Mesodermal cell (in vitro differentiated cells): ENCODE measurements at regions not wholly inside any gene's neighbourhood (a gene's known extent, or its start where the extent isn't known, plus 50 kb on each side); places are given as distances from the start of the nearest gene placed in this dataset.

ENCODE experiments used
- H3K27ac ChIP-seq: 2 replicates; pipeline ENCODE4 v1.7.0; 2013; ENCODE audit warnings: mild to moderate bottlenecking, low read depth, low read length, moderate library complexity; ENCODE audit not compliant: severe bottlenecking
- H3K36me3 ChIP-seq: 2 replicates; pipeline ENCODE4 v1.7.1; 2013; ENCODE audit warnings: mild to moderate bottlenecking, low read length, moderate library complexity; ENCODE audit not compliant: control insufficient read depth, insufficient read depth
- H3K4me1 ChIP-seq: one replicate; pipeline ENCODE4 v1.7.1; 2013; ENCODE audit warnings: mild to moderate bottlenecking, low read length; ENCODE audit not compliant: insufficient read depth, control insufficient read depth, poor library complexity, severe bottlenecking
- H3K4me3 ChIP-seq: 2 replicates; pipeline ENCODE4 v1.7.0; 2013; ENCODE audit warnings: low read length, control low read depth, mild to moderate bottlenecking; ENCODE audit not compliant: insufficient read depth, poor library complexity, severe bottlenecking; ENCODE audit errors: extremely low read depth
- H3K9me3 ChIP-seq: 2 replicates; pipeline ENCODE4 v1.7.1; 2013; ENCODE audit warnings: mild to moderate bottlenecking, low read length, moderate library complexity; ENCODE audit not compliant: control insufficient read depth
- WGBS, 2 experiments: methylation state at CpG; one replicate each; pipeline ENCODE4 v1.1.5; 2013; ENCODE audit warnings: missing lambda C conversion rate in 2 of 2; ENCODE audit not compliant: insufficient coverage in 2 of 2; 5-methylcytosine and 5-hydroxymethylcytosine counted together

DNA sequence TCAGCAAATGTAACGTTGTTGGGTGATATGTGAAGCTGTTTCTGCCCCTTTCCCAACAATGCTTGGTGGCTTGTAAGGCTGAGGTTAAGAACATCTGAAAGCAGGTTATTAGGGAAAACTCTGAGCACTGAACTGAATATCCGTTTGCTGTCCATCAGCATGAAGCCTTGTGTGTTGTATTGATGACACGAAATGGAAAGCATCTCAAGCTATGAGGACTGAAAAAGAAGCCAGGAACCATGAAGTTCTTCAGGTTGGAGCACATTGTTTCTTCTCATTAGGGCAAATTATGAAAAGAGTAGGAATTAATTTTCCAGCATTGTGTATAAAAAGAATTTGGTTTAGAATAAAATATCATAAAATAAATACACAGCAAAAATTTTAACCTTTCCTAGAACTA, 106.8 kb downstream of the IZUMO3 start:
- Histone ChIP-seq H3K27ac (no peak overlapping the region), H3K4me1 (peaks cover 3% of the 10 kb centered on the region), H3K36me3 (no peaks in the 10 kb centered on the region), H3K9me3 (no peaks in the 10 kb centered on the region), H3K4me3 (no peak overlapping the region)
- 90 to 93% methylated on average over 3 of the region's 3 CpGs for WGBS, 2 experiments

DNA sequence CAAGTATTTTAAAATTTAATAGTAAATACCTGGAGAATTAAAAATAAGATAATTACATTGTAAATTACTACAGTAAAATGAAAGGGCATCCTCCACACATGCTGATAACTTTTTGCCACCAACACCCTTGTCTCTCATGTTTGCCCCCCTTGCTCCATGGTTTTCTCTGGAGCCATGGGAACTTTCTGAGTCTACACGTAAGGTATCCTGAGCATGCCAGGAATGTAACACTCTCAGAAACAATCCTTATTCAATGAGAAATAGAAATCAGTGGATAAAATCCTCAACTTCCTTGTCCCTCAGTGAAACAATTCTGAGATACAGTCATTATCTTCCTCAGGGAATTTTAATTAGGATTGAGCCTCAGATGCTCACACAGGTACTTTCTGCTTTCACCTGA, 108.9 kb downstream of the IZUMO3 start:
- Histone ChIP-seq H3K4me3 (no peak overlapping the region), H3K9me3 (no peaks in the 10 kb centered on the region), H3K27ac (peak overlapping the region; percentile 55), H3K4me1 (peaks cover 3% of the 10 kb centered on the region), H3K36me3 (no peaks in the 10 kb centered on the region)
- WGBS, 2 experiments = 75% methylated on average over 1 of the region's 1 CpG; no CpG with 5 or more reads in 1 of the 2 experiments

DNA sequence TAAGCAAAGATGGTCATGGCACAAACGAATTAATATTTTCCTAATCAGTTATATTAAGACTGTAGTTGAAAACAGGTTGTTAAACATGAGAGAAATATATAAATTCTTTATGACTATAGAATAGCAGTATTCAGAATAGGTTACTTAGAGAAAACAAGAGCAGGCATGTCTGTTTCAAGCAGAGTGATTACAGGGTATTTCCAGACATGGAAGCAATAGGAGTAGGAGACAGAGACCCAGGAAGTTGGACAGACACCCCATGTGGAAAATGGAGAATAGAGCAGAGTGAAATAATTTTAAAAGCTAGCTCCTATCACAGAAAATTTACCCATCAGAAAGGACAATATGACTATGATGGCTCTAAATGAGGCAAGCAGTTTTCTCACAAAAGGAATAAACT, 111.5 kb downstream of the IZUMO3 start:
- no peak overlapping the region for H3K27ac ChIP-seq
- peaks cover 3% of the 10 kb centered on the region for H3K4me1 ChIP-seq
- no peaks in the 10 kb centered on the region for H3K9me3 ChIP-seq
- H3K4me3 ChIP-seq = no peak overlapping the region
- no CpG with 5 or more reads among the region's 1 CpG for WGBS, 2 experiments
- no peaks in the 10 kb centered on the region for H3K36me3 ChIP-seq

DNA sequence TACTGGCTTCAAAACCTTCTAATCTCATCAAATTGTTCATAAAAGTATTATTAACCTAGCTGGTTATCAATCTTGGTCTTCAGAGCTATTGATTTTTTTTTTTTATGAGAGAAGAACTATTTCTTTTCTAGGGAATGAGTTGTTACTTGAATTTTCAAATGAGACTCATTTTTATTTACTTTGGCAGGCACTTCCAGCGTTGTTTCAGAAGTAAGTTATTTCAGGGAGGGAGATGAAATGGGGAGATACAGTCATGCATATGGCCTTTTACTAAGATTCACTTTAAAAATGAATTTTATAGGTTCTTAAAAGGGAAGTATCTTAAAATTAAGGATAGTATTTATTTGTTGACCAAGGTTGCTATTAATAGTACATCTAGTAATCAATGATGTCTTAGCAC, 129.6 kb downstream of the IZUMO3 start:
- WGBS, 2 experiments = 100% methylated on average over 1 of the region's 1 CpG; no CpG with 5 or more reads in 1 of the 2 experiments
- Histone ChIP-seq H3K36me3 (no peaks in the 10 kb centered on the region), H3K27ac (no peak overlapping the region), H3K9me3 (no peaks in the 10 kb centered on the region), H3K4me1 (no peaks in the 10 kb centered on the region), H3K4me3 (no peak overlapping the region)

DNA sequence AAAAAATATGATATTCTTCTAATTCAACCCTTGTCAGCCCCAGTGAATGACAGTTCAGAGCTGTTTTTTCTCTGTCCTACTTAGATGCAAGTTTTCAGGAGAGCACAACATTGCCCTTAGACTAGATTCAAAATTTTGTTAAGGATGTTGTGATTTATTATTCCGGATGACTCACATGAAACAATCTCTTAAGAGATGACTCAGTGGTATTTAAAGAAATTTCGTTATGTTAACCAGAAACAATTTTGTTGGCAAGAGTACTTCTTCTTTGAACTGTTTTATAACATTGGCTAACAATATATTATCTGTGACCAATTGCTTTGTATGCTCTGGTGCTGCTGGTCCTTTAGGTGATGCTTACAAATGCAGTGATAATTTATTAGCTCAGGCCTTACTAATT, 132.0 kb downstream of the IZUMO3 start:
- Histone ChIP-seq H3K9me3 (no peaks in the 10 kb centered on the region), H3K36me3 (no peaks in the 10 kb centered on the region), H3K4me3 (no peak overlapping the region), H3K27ac (no peak overlapping the region), H3K4me1 (no peaks in the 10 kb centered on the region)
- 70 to 100% methylated on average over 1 to 2 of the region's 2 CpGs for WGBS, 2 experiments

DNA sequence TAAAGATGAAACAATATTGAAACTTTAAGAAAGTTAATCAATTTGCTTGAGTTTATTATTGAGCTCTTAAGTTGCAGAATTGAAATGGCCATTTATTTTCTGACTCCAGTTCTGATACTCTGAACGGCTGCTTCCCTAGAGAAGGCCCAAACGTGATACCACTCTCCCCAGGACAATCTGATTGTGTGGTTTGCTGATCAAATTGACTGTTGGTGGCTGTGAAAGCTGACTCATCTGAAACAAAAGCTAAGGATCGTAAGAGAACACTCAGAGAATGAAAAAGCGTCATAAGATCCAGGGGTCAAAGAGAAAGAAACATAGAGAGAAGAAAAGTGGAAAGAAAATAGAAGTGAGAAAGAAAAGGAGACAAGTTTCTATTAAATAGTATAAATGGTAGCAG, 147.2 kb downstream of the IZUMO3 start:
- H3K9me3 ChIP-seq = no peaks in the 10 kb centered on the region
- H3K4me3 ChIP-seq = no peak overlapping the region
- H3K36me3 ChIP-seq = no peaks in the 10 kb centered on the region
- WGBS, 2 experiments = 70 to 77% methylated on average over 2 of the region's 4 CpGs
- H3K27ac ChIP-seq = no peak overlapping the region
- no peaks in the 10 kb centered on the region for H3K4me1 ChIP-seq

DNA sequence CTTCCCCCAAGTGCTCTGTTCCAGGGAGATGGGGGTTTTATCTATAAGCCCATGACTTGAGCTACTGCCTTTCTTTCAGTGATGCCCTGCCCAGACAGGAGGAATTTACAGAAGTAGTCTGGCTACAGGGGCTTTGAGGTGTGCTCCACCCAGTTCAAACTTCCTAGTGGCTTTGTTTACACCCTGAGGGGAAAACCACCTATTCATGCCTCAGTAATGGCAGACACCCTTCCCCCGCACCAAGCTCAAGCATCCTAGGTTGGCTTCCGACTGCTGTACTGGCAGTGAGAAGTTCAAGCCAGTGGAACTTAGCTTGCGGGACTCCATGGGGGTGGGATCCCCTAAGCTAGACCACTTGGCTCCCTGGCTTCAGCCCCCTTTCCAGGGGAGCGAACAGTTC, 154.6 kb downstream of the IZUMO3 start:
- Histone ChIP-seq H3K27ac (no peak overlapping the region), H3K9me3 (no peaks in the 10 kb centered on the region), H3K4me1 (no peaks in the 10 kb centered on the region), H3K36me3 (no peaks in the 10 kb centered on the region), H3K4me3 (no peak overlapping the region)
- 86 to 93% methylated on average over 2 to 4 of the region's 4 CpGs for WGBS, 2 experiments

DNA sequence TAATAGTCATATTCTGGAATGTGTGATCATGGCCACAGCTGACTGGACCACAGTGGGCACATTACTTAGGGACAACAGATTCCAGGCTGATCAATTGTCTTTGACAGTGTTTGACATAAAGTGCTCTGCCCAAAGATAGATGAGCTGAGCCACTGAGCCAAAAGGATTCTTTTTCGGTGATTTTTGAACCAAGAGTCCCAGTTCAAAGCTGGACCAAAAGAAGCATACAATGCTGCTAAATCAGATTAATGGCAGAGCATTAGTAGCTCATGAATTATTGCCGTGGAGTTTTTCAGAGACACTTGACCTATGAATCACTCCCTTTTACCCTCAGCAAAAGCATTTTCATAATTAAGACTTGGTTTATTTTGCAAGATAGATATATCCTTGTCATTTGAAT, 160.6 kb downstream of the IZUMO3 start:
- Histone ChIP-seq H3K4me1 (no peaks in the 10 kb centered on the region), H3K36me3 (no peaks in the 10 kb centered on the region), H3K27ac (no peak overlapping the region), H3K4me3 (no peak overlapping the region), H3K9me3 (no peaks in the 10 kb centered on the region)
- whole genome bisulfite sequencing, 2 experiments = 83 to 91% methylated on average over 1 of the region's 2 CpGs

DNA sequence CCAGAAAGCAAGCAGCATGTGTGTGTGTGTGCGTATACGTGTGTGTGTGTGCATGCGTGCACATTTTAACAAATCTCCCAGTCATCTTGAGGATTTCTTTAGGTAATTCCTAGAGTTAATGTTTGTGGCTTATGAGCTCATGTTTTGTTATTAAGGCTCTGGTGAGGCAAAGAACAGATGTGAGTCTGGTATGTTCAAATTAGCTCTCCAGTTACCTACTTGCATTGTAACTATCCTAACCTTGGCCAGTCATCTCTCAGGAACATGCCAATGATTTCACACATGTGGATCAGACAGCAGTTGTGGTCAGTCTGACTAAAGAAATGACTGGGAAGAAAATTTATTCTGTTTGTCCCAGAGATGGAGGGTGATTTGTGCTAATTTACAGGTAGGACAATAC, 163.1 kb downstream of the IZUMO3 start:
- no peaks in the 10 kb centered on the region for H3K36me3 ChIP-seq
- H3K27ac ChIP-seq = no peak overlapping the region
- H3K4me1 ChIP-seq = no peaks in the 10 kb centered on the region
- no peak overlapping the region for H3K4me3 ChIP-seq
- no CpG with 5 or more reads among the region's 3 CpGs for whole genome bisulfite sequencing, 2 experiments
- no peaks in the 10 kb centered on the region for H3K9me3 ChIP-seq

DNA sequence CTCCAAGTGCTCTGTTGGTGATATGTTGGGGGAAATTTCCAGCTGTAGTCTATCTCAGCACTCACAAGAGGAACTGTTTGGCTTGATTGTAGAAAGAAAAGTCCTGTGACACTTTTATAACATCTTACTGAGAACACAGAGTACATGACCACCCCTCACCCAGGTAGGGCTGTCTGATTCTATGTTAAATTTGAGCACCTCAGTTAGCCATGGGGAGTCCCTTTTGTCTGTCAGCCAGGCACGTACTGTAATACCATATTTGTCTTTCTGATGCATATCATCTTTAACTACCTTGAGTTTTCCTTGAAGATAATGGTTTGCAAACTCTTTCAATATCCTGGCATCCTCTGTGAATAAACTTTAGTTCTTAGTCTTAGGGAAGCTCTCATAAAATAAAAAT, 164.5 kb downstream of the IZUMO3 start:
- no peaks in the 10 kb centered on the region for H3K36me3 ChIP-seq
- H3K4me3 ChIP-seq = no peak overlapping the region
- peaks cover 4% of the 10 kb centered on the region for H3K9me3 ChIP-seq
- no peak overlapping the region for H3K27ac ChIP-seq
- WGBS, 2 experiments = no CpG with 5 or more reads among the region's 1 CpG
- no peaks in the 10 kb centered on the region for H3K4me1 ChIP-seq

DNA sequence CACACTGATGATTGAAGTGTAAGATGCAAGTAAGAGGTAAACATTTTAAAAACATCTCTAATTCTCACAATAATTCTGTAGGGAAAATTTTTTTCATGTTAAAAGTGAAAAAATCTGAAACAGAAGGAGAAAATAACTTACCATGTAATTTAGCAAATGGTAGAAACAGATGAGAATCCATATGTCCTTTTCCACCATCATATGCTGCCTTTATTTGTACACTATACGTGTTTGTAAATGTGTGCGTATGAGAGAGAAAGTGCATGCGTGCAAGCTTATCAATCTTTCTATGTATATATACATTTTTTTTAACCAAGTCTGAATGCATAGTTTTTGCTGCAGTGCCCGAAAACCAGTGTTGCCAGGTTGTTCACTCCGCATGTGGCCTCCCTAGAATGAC, 186.7 kb downstream of the IZUMO3 start:
- Histone ChIP-seq H3K36me3 (no peaks in the 10 kb centered on the region), H3K4me1 (no peaks in the 10 kb centered on the region), H3K4me3 (no peak overlapping the region), H3K9me3 (no peaks in the 10 kb centered on the region), H3K27ac (no peak overlapping the region)
- no CpG with 5 or more reads among the region's 5 CpGs for WGBS, 2 experiments

DNA sequence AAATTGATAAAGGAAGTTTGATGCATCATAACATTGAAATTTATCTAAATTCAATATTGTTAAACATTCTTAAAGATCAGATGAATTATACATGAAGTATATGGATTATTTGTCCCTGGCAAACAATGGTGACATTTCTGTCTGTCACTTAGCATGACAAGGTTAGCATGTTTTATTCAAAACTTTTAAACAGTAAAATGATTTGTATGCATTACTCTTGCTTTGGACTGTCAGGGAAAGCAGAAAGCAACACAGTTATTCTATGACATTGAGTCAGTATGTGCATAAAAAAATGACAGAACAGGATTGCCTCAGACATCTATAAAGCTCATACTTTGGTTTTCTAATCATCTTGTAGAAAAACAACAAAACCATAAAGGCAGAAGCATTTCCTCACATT, 193.7 kb downstream of the IZUMO3 start:
- H3K9me3 ChIP-seq = no peaks in the 10 kb centered on the region
- H3K4me3 ChIP-seq = no peak overlapping the region
- H3K27ac ChIP-seq = no peak overlapping the region
- H3K36me3 ChIP-seq = no peaks in the 10 kb centered on the region
- no peaks in the 10 kb centered on the region for H3K4me1 ChIP-seq
